ENCODE measurements at regions not wholly inside any gene's neighbourhood (a gene's known extent, or its start where the extent isn't known, plus 50 kb on each side); places are given as distances from the start of the nearest gene placed in this dataset.

DNA sequence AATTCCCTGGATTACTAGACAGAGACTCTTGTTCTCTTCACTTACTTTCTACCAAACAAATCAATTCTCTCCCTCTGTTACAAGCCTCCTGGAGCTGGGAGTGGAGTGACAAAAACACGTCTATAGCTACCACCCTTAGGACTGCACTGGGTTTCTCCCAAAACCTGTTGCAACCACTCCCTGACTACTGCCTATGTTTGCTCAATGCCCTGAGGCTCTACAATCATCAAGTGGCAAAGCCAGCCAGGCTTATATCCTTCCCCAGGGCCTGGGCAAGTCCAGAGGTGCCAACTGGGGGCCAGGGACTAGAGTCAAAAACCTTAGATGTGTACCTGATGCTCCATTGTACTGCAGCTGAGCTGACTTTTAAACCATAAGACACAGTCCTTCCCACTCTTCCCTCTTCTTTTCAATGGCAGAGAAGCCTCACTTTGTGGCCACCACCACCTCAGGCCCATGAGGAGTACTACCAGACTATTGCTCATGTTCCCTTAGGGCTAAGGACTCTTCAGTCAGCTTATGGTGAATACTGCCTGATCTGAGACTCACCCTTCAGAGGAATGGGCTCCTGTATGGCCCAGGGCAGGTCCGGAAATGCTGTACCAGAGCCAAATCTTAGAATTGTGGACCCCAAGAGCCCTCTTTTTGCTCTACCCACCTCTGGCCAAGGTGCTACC, 125.4 kb upstream of the PLCL2 start:
- no peak for TF ChIP-seq KDM1A (IDR thresholded peaks at IDR 0.05; ENCODE audit: borderline replicate concordance)
- no peak for TF ChIP-seq CEBPB (IDR thresholded peaks at IDR 0.05; ENCODE audit: borderline replicate concordance in 1 of 2, low read depth in 2 of 2, low read length in 2 of 2)
- TF ChIP-seq MTA3 (IDR thresholded peaks at IDR 0.05; ENCODE audit: borderline replicate concordance, low read length), result no peak
- TF ChIP-seq, protein P1, sequence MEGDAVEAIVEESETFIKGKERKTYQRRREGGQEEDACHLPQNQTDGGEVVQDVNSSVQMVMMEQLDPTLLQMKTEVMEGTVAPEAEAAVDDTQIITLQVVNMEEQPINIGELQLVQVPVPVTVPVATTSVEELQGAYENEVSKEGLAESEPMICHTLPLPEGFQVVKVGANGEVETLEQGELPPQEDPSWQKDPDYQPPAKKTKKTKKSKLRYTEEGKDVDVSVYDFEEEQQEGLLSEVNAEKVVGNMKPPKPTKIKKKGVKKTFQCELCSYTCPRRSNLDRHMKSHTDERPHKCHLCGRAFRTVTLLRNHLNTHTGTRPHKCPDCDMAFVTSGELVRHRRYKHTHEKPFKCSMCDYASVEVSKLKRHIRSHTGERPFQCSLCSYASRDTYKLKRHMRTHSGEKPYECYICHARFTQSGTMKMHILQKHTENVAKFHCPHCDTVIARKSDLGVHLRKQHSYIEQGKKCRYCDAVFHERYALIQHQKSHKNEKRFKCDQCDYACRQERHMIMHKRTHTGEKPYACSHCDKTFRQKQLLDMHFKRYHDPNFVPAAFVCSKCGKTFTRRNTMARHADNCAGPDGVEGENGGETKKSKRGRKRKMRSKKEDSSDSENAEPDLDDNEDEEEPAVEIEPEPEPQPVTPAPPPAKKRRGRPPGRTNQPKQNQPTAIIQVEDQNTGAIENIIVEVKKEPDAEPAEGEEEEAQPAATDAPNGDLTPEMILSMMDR (IDR thresholded peaks at IDR 0.05 in 2 of 3, conservative IDR thresholded peaks at IDR 0.05 in 1 of 3; ENCODE audit: control insufficient read depth in 2 of 3, extremely low read depth in 1 of 3, insufficient read depth in 1 of 3, low read depth in 3 of 3, low read length in 3 of 3), result no peak
- no peak for TF ChIP-seq POLR2AphosphoS5 (IDR thresholded peaks at IDR 0.05; ENCODE audit: low read length)
- no peak for TF ChIP-seq NR2C2 (IDR thresholded peaks at IDR 0.05; ENCODE audit: borderline replicate concordance, control insufficient read depth, insufficient read length, low read depth)
- TF ChIP-seq, protein P2, sequence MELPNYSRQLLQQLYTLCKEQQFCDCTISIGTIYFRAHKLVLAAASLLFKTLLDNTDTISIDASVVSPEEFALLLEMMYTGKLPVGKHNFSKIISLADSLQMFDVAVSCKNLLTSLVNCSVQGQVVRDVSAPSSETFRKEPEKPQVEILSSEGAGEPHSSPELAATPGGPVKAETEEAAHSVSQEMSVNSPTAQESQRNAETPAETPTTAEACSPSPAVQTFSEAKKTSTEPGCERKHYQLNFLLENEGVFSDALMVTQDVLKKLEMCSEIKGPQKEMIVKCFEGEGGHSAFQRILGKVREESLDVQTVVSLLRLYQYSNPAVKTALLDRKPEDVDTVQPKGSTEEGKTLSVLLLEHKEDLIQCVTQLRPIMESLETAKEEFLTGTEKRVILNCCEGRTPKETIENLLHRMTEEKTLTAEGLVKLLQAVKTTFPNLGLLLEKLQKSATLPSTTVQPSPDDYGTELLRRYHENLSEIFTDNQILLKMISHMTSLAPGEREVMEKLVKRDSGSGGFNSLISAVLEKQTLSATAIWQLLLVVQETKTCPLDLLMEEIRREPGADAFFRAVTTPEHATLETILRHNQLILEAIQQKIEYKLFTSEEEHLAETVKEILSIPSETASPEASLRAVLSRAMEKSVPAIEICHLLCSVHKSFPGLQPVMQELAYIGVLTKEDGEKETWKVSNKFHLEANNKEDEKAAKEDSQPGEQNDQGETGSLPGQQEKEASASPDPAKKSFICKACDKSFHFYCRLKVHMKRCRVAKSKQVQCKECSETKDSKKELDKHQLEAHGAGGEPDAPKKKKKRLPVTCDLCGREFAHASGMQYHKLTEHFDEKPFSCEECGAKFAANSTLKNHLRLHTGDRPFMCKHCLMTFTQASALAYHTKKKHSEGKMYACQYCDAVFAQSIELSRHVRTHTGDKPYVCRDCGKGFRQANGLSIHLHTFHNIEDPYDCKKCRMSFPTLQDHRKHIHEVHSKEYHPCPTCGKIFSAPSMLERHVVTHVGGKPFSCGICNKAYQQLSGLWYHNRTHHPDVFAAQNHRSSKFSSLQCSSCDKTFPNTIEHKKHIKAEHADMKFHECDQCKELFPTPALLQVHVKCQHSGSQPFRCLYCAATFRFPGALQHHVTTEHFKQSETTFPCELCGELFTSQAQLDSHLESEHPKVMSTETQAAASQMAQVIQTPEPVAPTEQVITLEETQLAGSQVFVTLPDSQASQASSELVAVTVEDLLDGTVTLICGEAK (IDR thresholded peaks at IDR 0.05; ENCODE audit: borderline replicate concordance), result no peak
- TF ChIP-seq ZNF274 (IDR thresholded peaks at IDR 0.05; ENCODE audit: insufficient read depth, insufficient read length), result no peak
- no peak for TF ChIP-seq MEF2A (IDR thresholded peaks at IDR 0.05; ENCODE audit: insufficient read depth, low read depth, low read length)
